DMS153 treated with DMSO at 0.1 percent for 48 hours (cell line): ENCODE measurements at regions not wholly inside any gene's neighbourhood (a gene's known extent, or its start where the extent isn't known, plus 50 kb on each side); places are given as distances from the start of the nearest gene placed in this dataset.
"Not testable (repeated sequence)": the region's sequence is repeated elsewhere in the genome, so short reads cannot be mapped to it uniquely, and the experiment has no call there.

Source experiments
- DNase-seq: peaks from one replicate; lab custom pipeline; 2025; ENCODE audit not compliant: unreplicated experiment; lab: John Stamatoyannopoulos, UW

GRCh38 chr5:40165789-40166728 lies 513.7 kb upstream of the PTGER4 start:
- DNase-seq: no peak

- no peak for DNase-seq
These were observed 514.5 kb upstream of the PTGER4 start for GRCh38 chr5:40165106-40165788.

GRCh38 chr5:40160435-40160834 lies 519.3 kb upstream of the PTGER4 start:
- DNase-seq: no peak

GRCh38 chr5:40154194-40154593 lies 525.5 kb upstream of the PTGER4 start:
- no peak for DNase-seq

GRCh38 chr5:40150896-40151295 lies 528.8 kb upstream of the PTGER4 start:
- no peak for DNase-seq

- no peak for DNase-seq
These were observed 537.8 kb upstream of the PTGER4 start for GRCh38 chr5:40141896-40142295.

GRCh38 chr5:40141418-40141817 lies 538.3 kb upstream of the PTGER4 start:
- DNase-seq: no peak

GRCh38 chr5:40137223-40137622 lies 542.5 kb upstream of the PTGER4 start:
- no peak for DNase-seq

- no peak for DNase-seq
These were observed 544.7 kb upstream of the PTGER4 start for GRCh38 chr5:40134883-40135520.

GRCh38 chr5:40124367-40124766 lies 555.3 kb upstream of the PTGER4 start:
- no peak for DNase-seq

GRCh38 chr5:40121236-40121635 lies 558.5 kb upstream of the PTGER4 start:
- DNase-seq: no peak

GRCh38 chr5:40112875-40113274 lies 566.8 kb upstream of the PTGER4 start:
- no peak for DNase-seq

- DNase-seq: not testable (repeated sequence)
These were observed 568.7 kb upstream of the PTGER4 start for GRCh38 chr5:40111036-40111435.

GRCh38 chr5:40108764-40109390 lies 570.8 kb upstream of the PTGER4 start:
- not testable (repeated sequence) for DNase-seq

GRCh38 chr5:40107786-40108185 lies 571.9 kb upstream of the PTGER4 start:
- not testable (repeated sequence) for DNase-seq

GRCh38 chr5:40106847-40107246 lies 572.9 kb upstream of the PTGER4 start:
- no peak for DNase-seq

- DNase-seq: no peak
These were observed 581.4 kb upstream of the PTGER4 start for GRCh38 chr5:40098313-40098712.

- no peak for DNase-seq
These were observed 586.2 kb upstream of the PTGER4 start for GRCh38 chr5:40093550-40093949.

GRCh38 chr5:40089269-40089668 lies 590.4 kb upstream of the PTGER4 start:
- DNase-seq: no peak

GRCh38 chr5:40084614-40085013 lies 595.1 kb upstream of the PTGER4 start:
- no peak for DNase-seq

- no peak for DNase-seq
These were observed 597.4 kb upstream of the PTGER4 start for GRCh38 chr5:40082313-40082712.
